Ishikawa (cell line): ENCODE measurements at regions not wholly inside any gene's neighbourhood (a gene's known extent, or its start where the extent isn't known, plus 50 kb on each side); places are given as distances from the start of the nearest gene placed in this dataset.

Experiments
- CEBPB ChIP-seq: IDR thresholded peaks from 2 replicates; pipeline ENCODE4 v1.6.1; 2012
- CREB1 ChIP-seq: IDR thresholded peaks from 2 replicates; pipeline ENCODE4 v1.6.1; 2012; ENCODE audit warnings: low read depth
- EGR1 ChIP-seq: IDR thresholded peaks from 2 replicates; pipeline ENCODE4 v1.6.1; 2012
- EP300 ChIP-seq: IDR thresholded peaks from 2 replicates; pipeline ENCODE4 v1.6.1; 2012; ENCODE audit warnings: borderline replicate concordance
- FOXM1 ChIP-seq: IDR thresholded peaks from 2 replicates; pipeline ENCODE4 v1.6.1; 2012; ENCODE audit warnings: low read depth, borderline replicate concordance
- MAX ChIP-seq: IDR thresholded peaks from 2 replicates; pipeline ENCODE4 v1.6.1; 2012
- NFIC ChIP-seq: IDR thresholded peaks from 2 replicates; pipeline ENCODE4 v1.6.1; 2012
- RAD21 ChIP-seq: IDR thresholded peaks from 2 replicates; pipeline ENCODE4 v1.6.1; 2012; ENCODE audit warnings: low read depth
- REST ChIP-seq: IDR thresholded peaks from 2 replicates; pipeline ENCODE4 v1.6.1; 2012; ENCODE audit warnings: low read depth, mild to moderate bottlenecking
- TAF1 ChIP-seq: IDR thresholded peaks from 2 replicates; pipeline ENCODE4 v1.6.1; 2012; ENCODE audit warnings: low read depth, mild to moderate bottlenecking
- TCF12 ChIP-seq: IDR thresholded peaks from 2 replicates; pipeline ENCODE4 v1.6.1; 2012; ENCODE audit warnings: low read depth
- TEAD4 ChIP-seq: IDR thresholded peaks from 2 replicates; pipeline ENCODE4 v1.6.1; 2012
- USF1 ChIP-seq: IDR thresholded peaks from 2 replicates; pipeline ENCODE4 v1.6.1; 2012
- YY1 ChIP-seq: IDR thresholded peaks from 2 replicates; pipeline ENCODE4 v1.6.1; 2012; ENCODE audit warnings: low read depth
- ZBTB7A ChIP-seq: IDR thresholded peaks from 2 replicates; pipeline ENCODE4 v1.6.1; 2012; ENCODE audit warnings: low read depth

GRCh38 chr1:199020904-199021303, 382.1 kb downstream of the PTPRC start:
- TF ChIP-seq TEAD4 (no peak), NFIC (no peak), RAD21 (no peak), FOXM1 (no peak), CREB1 (no peak), CEBPB (no peak), TCF12 (no peak)

GRCh38 chr1:199029401-199029800, 390.6 kb downstream of the PTPRC start:
- no peak for TF ChIP-seq NFIC
- no peak for TF ChIP-seq USF1
- no peak for TF ChIP-seq CEBPB
- TF ChIP-seq EGR1: no peak
- TF ChIP-seq FOXM1: no peak
- TF ChIP-seq RAD21: no peak
- no peak for TF ChIP-seq MAX
- TF ChIP-seq EP300: no peak
- no peak for TF ChIP-seq REST
- TF ChIP-seq ZBTB7A: no peak
- no peak for TF ChIP-seq TCF12
- TF ChIP-seq TEAD4: no peak
- TF ChIP-seq CREB1: no peak
- no peak for TF ChIP-seq TAF1
- no peak for TF ChIP-seq YY1

- TF ChIP-seq USF1: no peak
- no peak for TF ChIP-seq FOXM1
- TF ChIP-seq TAF1: no peak
- TF ChIP-seq RAD21: no peak
- no peak for TF ChIP-seq YY1
- TF ChIP-seq NFIC: no peak
- no peak for TF ChIP-seq REST
- no peak for TF ChIP-seq EP300
- no peak for TF ChIP-seq TCF12
- no peak for TF ChIP-seq CREB1
- TF ChIP-seq ZBTB7A: no peak
- no peak for TF ChIP-seq MAX
- TF ChIP-seq TEAD4: no peak
Observed at GRCh38 chr1:199029855-199030254, 391.0 kb downstream of the PTPRC start.

- TF ChIP-seq MAX (no peak), USF1 (no peak), REST (no peak), TEAD4 (no peak), NFIC (no peak), ZBTB7A (no peak)
Observed at GRCh38 chr1:199033661-199034060, 394.8 kb downstream of the PTPRC start.

GRCh38 chr1:199038156-199038555, 399.3 kb downstream of the PTPRC start:
- no peak for TF ChIP-seq YY1
- TF ChIP-seq CREB1: no peak
- no peak for TF ChIP-seq REST
- no peak for TF ChIP-seq EGR1
- TF ChIP-seq EP300: no peak
- TF ChIP-seq FOXM1: no peak
- TF ChIP-seq MAX: no peak
- no peak for TF ChIP-seq RAD21
- TF ChIP-seq USF1: no peak
- TF ChIP-seq TEAD4: no peak
- no peak for TF ChIP-seq TAF1
